ENCODE measurements at regions not wholly inside any gene's neighbourhood (a gene's known extent, or its start where the extent isn't known, plus 50 kb on each side); places are given as distances from the start of the nearest gene placed in this dataset.
"Not testable (repeated sequence)": the region's sequence is repeated elsewhere in the genome, so short reads cannot be mapped to it uniquely, and the experiment has no call there.

GRCh38 chr7:136163340-136163801, 186.2 kb upstream of the MTPN start:
- DNase-seq: no peak

- DNase-seq: no peak
Measured at GRCh38 chr7:136150311-136150710, 173.2 kb upstream of the MTPN start.

- DNase-seq: no peak
Measured at GRCh38 chr7:136148920-136149319, 171.8 kb upstream of the MTPN start.

- DNase-seq: no peak
Measured at GRCh38 chr7:136146925-136147324, 169.8 kb upstream of the MTPN start.

- DNase-seq: no peak
Measured at GRCh38 chr7:136144182-136144581, 167.0 kb upstream of the MTPN start.

GRCh38 chr7:136143271-136143670, 166.1 kb upstream of the MTPN start:
- no peak for DNase-seq

GRCh38 chr7:136142583-136142982, 165.4 kb upstream of the MTPN start:
- DNase-seq: no peak

- no peak for DNase-seq
Measured at GRCh38 chr7:136140469-136140868, 163.3 kb upstream of the MTPN start.

- no peak for DNase-seq
Measured at GRCh38 chr7:136139417-136139816, 162.3 kb upstream of the MTPN start.

GRCh38 chr7:136138991-136139390, 161.8 kb upstream of the MTPN start:
- DNase-seq: no peak

- DNase-seq: no peak
Measured at GRCh38 chr7:136136906-136137454, 159.8 kb upstream of the MTPN start.

- DNase-seq: no peak
Measured at GRCh38 chr7:136134503-136134902, 157.3 kb upstream of the MTPN start.

GRCh38 chr7:136133551-136133950, 156.4 kb upstream of the MTPN start:
- no peak for DNase-seq

GRCh38 chr7:136131304-136131630, 154.1 kb upstream of the MTPN start:
- DNase-seq: no peak

- DNase-seq: no peak
Measured at GRCh38 chr7:136130511-136131303, 153.5 kb upstream of the MTPN start.

GRCh38 chr7:136128050-136128449, 150.9 kb upstream of the MTPN start:
- no peak for DNase-seq

GRCh38 chr7:136123352-136123751, 146.2 kb upstream of the MTPN start:
- no peak for DNase-seq

- DNase-seq: no peak
Measured at GRCh38 chr7:136122026-136122425, 144.9 kb upstream of the MTPN start.

- no peak for DNase-seq
Measured at GRCh38 chr7:136117539-136117938, 140.4 kb upstream of the MTPN start.

- no peak for DNase-seq
Measured at GRCh38 chr7:136116186-136116585, 139.0 kb upstream of the MTPN start.

GRCh38 chr7:136114966-136115762, 138.0 kb upstream of the MTPN start:
- DNase-seq: peak; percentile 55

GRCh38 chr7:136114467-136114866, 137.3 kb upstream of the MTPN start:
- not testable (repeated sequence) for DNase-seq

- DNase-seq: not testable (repeated sequence)
Measured at GRCh38 chr7:136109037-136109436, 131.9 kb upstream of the MTPN start.

GRCh38 chr7:136105191-136105590, 128.0 kb upstream of the MTPN start:
- DNase-seq: no peak

Data from activated CD4-positive, CD25-positive, alpha-beta regulatory T cell treated with anti-CD3 and anti-CD28 coated beads, Interleukin-2, amount 50 U/mL, for 72 hours (primary cell).